GM12891 (cell line): ENCODE measurements at regions not wholly inside any gene's neighbourhood (a gene's known extent, or its start where the extent isn't known, plus 50 kb on each side); places are given as distances from the start of the nearest gene placed in this dataset.

Experiments used
- PAX5 ChIP-seq: IDR thresholded peaks from 2 replicates; pipeline ENCODE4 v1.6.1; 2011; ENCODE audit warnings: low read length, moderate library complexity, mild to moderate bottlenecking; ENCODE audit not compliant: insufficient read depth, severe bottlenecking
- POLR2A ChIP-seq: IDR thresholded peaks from 2 replicates; pipeline ENCODE4 v1.6.1; 2011; ENCODE audit warnings: low read depth, low read length, control low read depth
- POLR2AphosphoS5 ChIP-seq: IDR thresholded peaks from 2 replicates; pipeline ENCODE4 v1.6.1; 2011; ENCODE audit warnings: low read depth, low read length, control low read depth
- POU2F2 ChIP-seq: IDR thresholded peaks from 2 replicates; pipeline ENCODE4 v1.6.1; 2011; ENCODE audit warnings: low read depth, mild to moderate bottlenecking, control low read depth, low read length, moderate library complexity
- SPI1 ChIP-seq: IDR thresholded peaks from 2 replicates; pipeline ENCODE4 v1.6.1; 2011; ENCODE audit warnings: low read depth, low read length, control low read depth
- TAF1 ChIP-seq: IDR thresholded peaks from 2 replicates; pipeline ENCODE4 v1.6.1; 2011; ENCODE audit warnings: low read depth, low read length, control low read depth

DNA sequence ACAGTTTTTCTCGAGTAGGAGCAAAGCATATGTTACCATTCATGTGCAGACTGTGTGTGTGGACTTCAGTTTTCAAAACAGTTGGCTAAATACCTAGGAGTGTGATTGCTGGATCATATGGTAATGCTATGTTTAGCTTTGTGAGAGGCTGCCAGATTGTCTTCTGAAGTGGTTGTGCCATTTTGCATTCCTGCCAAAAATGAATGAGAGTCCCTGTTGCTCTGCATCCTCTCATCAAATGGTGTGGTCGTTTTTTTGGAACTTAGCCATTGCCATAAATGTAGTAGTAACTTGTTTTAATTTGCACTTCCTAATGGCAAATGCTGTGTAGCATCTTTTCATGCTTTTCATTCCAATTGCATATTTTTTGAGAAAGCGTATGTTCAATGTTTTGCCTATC lies 77.2 kb upstream of the NDN start:
- TF ChIP-seq POLR2AphosphoS5 (no peak), POLR2A (no peak), TAF1 (no peak), SPI1 (no peak), PAX5 (no peak), POU2F2 (no peak)
